Spleen (tissue), 11 donors: ENCODE measurements at regions not wholly inside any gene's neighbourhood (a gene's known extent, or its start where the extent isn't known, plus 50 kb on each side); places are given as distances from the start of the nearest gene placed in this dataset.

Source experiments
- DNase-seq: peaks from one replicate; pipeline ENCODE4 v3.0.0-alpha.2; 2020
- H3K27ac ChIP-seq, 8 donors: fragments of 200-600 bp; sonication (generic) in 7 of 8; 1 replicate in 4 of 8; 2 replicates in 4 of 8; pipeline versions ENCODE4 v1.5.0 to v1.8.0; 2016 to 2021; ENCODE audit warnings: inconsistent platforms in 4 of 8, mild to moderate bottlenecking in 4 of 8, moderate library complexity in 1 of 8
- H3K27me3 ChIP-seq, 7 donors: fragments of 200-600 bp; sonication (generic) in 6 of 7; replicated peaks in 1 of 7; 1 replicate in 4 of 7; 2 replicates in 3 of 7; pipeline versions ENCODE4 v1.5.0 to v1.8.0; 2016 to 2021; ENCODE audit warnings: inconsistent platforms in 3 of 7, mild to moderate bottlenecking in 1 of 7
- H3K36me3 ChIP-seq, 6 donors: fragments of 200-600 bp; sonication (generic) in 5 of 6; 1 replicate in 4 of 6; 2 replicates in 2 of 6; pipeline versions ENCODE4 v1.5.0 to v1.8.0; 2016 to 2021; ENCODE audit warnings: inconsistent platforms in 2 of 6
- H3K4me1 ChIP-seq, 6 donors: fragments of 200-600 bp; sonication (generic) in 5 of 6; 1 replicate in 3 of 6; 2 replicates in 3 of 6; pipeline versions ENCODE4 v1.5.0 to v1.8.0; 2016 to 2021; ENCODE audit warnings: inconsistent platforms in 3 of 6
- H3K4me3 ChIP-seq, 8 donors: fragments of 200-600 bp; sonication (generic) in 7 of 8; 1 replicate in 4 of 8; 2 replicates in 4 of 8; pipeline versions ENCODE4 v1.5.0 to v1.8.0; 2016 to 2021; ENCODE audit warnings: inconsistent platforms in 4 of 8, mild to moderate bottlenecking in 4 of 8, moderate library complexity in 2 of 8
- H3K9me3 ChIP-seq, 8 donors: fragments of 200-600 bp; sonication (generic) in 7 of 8; 1 replicate in 4 of 8; 2 replicates in 4 of 8; pipeline versions ENCODE4 v1.5.0 to v1.8.0; 2016 to 2021; ENCODE audit warnings: inconsistent platforms in 4 of 8
- CTCF ChIP-seq, 11 experiments: fragments of 200-600 bp in 7 of 11; fragments of 450-650 bp in 4 of 11; sonication (generic) in 4 of 11; IDR thresholded peaks in 8 of 11; conservative IDR thresholded peaks in 3 of 11; 1 replicate in 7 of 11; 2 replicates in 4 of 11; pipeline versions ENCODE4 v1.4.0 to v1.8.0; 2016 to 2021; ENCODE audit warnings: antibody characterized with exemption in 11 of 11, inconsistent platforms in 4 of 11, mild to moderate bottlenecking in 1 of 11
- POLR2A ChIP-seq, 3 donors: fragments of 450-650 bp; IDR thresholded peaks; one replicate each; pipeline ENCODE4 v1.5.1; 2017; ENCODE audit warnings: antibody characterized with exemption in 3 of 3, mild to moderate bottlenecking in 1 of 3
- POLR2AphosphoS5 ChIP-seq, 3 donors: sonication (generic); formaldehyde crosslinking; IDR thresholded peaks; one replicate each; pipeline ENCODE4 v1.5.1; 2017; ENCODE audit warnings: antibody characterized with exemption in 3 of 3
- WGBS, 5 donors: extraction: QIAGEN DNeasy Blood & Tissue Kit in 3 of 5; methylation state at CpG; one replicate each; pipeline versions ENCODE4 v1.1.5 to v1.1.7; 2013 to 2018; 5-methylcytosine and 5-hydroxymethylcytosine counted together
- intact Hi-C: fragments of 100-400 bp; cut with DNase I; formaldehyde crosslinking; loops from one replicate; pipeline ENCODE4 v1.15.0; 2023; ENCODE audit warnings: low total_unique reads
- donor health status: healthy with polysubstance abuse.
- donor health status: DM: no; HTN: no; CAD: no; lungs with moderate emphysema.
- donor health status: DM: no; HTN: no; CAD: no.
- donor health status: Bipolar disorder and iron deficiency.
- donor health status: healthy.
- donor health status: DM: no; HTN: no; CAD: no.
- donor health status: DM: yes; HTN: yes; CAD: no.

- H3K36me3 ChIP-seq = no peaks in the 10 kb centered on the region
- H3K4me3 ChIP-seq = no peak overlapping the region
- 83 to 94% (median 92%) methylated on average over 3 of the region's 3 CpGs for WGBS, 5 donors
- H3K9me3 ChIP-seq = peaks cover 0 to 23% (median 15%) of the 10 kb centered on the region in 8 donors
- no peak for DNase-seq
- peaks cover 0 to 26% (median 10%) of the 10 kb centered on the region in 6 donors for H3K4me1 ChIP-seq
- H3K27me3 ChIP-seq = no peaks in the 10 kb centered on the region
- intact Hi-C loops = no loop called here
- H3K27ac ChIP-seq = peak overlapping the region in 2 of 8 donors; percentile 13 to 20
- TF ChIP-seq CTCF (IDR thresholded peaks at IDR 0.05 in 8 of 11, conservative IDR thresholded peaks at IDR 0.05 in 3 of 11) (no peak), POLR2A (IDR thresholded peaks at IDR 0.05) (no peak), POLR2AphosphoS5 (IDR thresholded peaks at IDR 0.05) (no peak)
Observed at GRCh38 chr7:47639495-47640110, 57.7 kb upstream of the TNS3 start.

DNA sequence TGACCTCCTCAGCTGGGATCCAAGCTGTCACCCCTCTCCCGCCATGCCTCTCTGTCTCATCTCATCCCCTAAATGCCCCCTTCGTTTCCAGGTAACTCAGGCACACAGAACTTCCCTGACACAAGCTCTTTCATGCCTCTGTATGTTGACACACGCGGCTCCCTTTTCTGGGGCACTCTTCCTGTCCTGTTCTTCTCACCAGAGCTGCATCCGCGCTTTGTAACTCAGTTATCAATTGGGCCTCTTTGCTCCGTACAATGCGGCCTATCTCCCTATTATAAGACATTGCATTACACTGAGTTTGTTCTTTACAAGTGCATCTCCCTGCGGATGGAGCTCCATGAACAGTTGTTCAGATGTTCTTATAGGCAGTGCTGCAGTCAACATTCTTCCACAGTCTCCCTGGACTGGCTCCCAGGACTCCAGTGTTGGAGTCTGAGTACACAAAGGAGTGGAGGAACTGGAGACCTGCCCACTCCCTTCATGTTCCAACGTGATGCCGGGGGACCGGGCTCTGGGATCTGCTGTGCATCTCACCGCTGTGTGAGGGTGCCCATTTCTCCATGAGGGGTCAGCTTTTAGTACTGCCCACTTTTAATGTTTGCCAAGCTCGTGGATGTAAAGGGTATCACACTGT, 56.9 kb upstream of the TNS3 start:
- Histone ChIP-seq H3K9me3 (peaks cover 0 to 16% (median 11%) of the 10 kb centered on the region in 8 donors), H3K4me1 (peaks cover 0 to 29% (median 10%) of the 10 kb centered on the region in 6 donors), H3K36me3 (no peaks in the 10 kb centered on the region), H3K4me3 (no peak overlapping the region), H3K27me3 (no peaks in the 10 kb centered on the region), H3K27ac (peak overlapping the region in 1 of 8 donors; percentile 13)
- DNase-seq = no peak
- WGBS, 5 donors = 74 to 86% (median 76%) methylated on average over 14 of the region's 14 CpGs
- intact Hi-C loops = no loop called here
- TF ChIP-seq POLR2AphosphoS5 (IDR thresholded peaks at IDR 0.05) = no peak
- no peak for TF ChIP-seq CTCF (IDR thresholded peaks at IDR 0.05 in 8 of 11, conservative IDR thresholded peaks at IDR 0.05 in 3 of 11)
- no peak for TF ChIP-seq POLR2A (IDR thresholded peaks at IDR 0.05)

- TF ChIP-seq CTCF (IDR thresholded peaks at IDR 0.05 in 8 of 11, conservative IDR thresholded peaks at IDR 0.05 in 3 of 11) = no peak
- TF ChIP-seq POLR2AphosphoS5 (IDR thresholded peaks at IDR 0.05) = peak in 1 of 3 donors; percentile 22
- intact Hi-C loops = no loop called here
- H3K4me3 ChIP-seq = no peak overlapping the region
- H3K36me3 ChIP-seq = no peaks in the 10 kb centered on the region
- 66 to 76% (median 70%) methylated on average over 20 of the region's 20 CpGs for WGBS, 5 donors
- no peak for DNase-seq
- peaks cover 0 to 40% (median 10%) of the 10 kb centered on the region in 6 donors for H3K4me1 ChIP-seq
- H3K9me3 ChIP-seq = no peaks in the 10 kb centered on the region
- no peaks in the 10 kb centered on the region for H3K27me3 ChIP-seq
- peak overlapping the region in 7 of 8 donors; percentile 41 to 69 (median 65) for H3K27ac ChIP-seq
Observed at GRCh38 chr7:47636433-47637175, 54.7 kb upstream of the TNS3 start.

- Histone ChIP-seq H3K27me3 (no peaks in the 10 kb centered on the region), H3K9me3 (no peaks in the 10 kb centered on the region), H3K4me3 (no peak overlapping the region), H3K36me3 (no peaks in the 10 kb centered on the region), H3K4me1 (peaks cover 0 to 40% (median 10%) of the 10 kb centered on the region in 6 donors), H3K27ac (peak overlapping the region in 7 of 8 donors; percentile 41 to 69 (median 65))
- 41 to 65% (median 49%) methylated on average over 4 of the region's 4 CpGs for WGBS, 5 donors
- intact Hi-C loops = no loop called here
- TF ChIP-seq CTCF (IDR thresholded peaks at IDR 0.05 in 8 of 11, conservative IDR thresholded peaks at IDR 0.05 in 3 of 11) (no peak), POLR2AphosphoS5 (IDR thresholded peaks at IDR 0.05) (no peak), POLR2A (IDR thresholded peaks at IDR 0.05) (no peak)
- no peak for DNase-seq
Observed at GRCh38 chr7:47636081-47636432, 54.1 kb upstream of the TNS3 start.
